GM23338 (cell line): ENCODE measurements at regions not wholly inside any gene's neighbourhood (a gene's known extent, or its start where the extent isn't known, plus 50 kb on each side); places are given as distances from the start of the nearest gene placed in this dataset.

Experiments used
- ATAC-seq: fragments of 200-7000 bp; cut with Tn5 transposase; 3 replicates; pipeline ENCODE4 v1.9.1; 2020
- DNase-seq: peaks from one replicate; pipeline ENCODE4 v3.0.0-alpha.2; 2015; ENCODE audit warnings: low spot score
- H2AFZ ChIP-seq: fragments of 200-600 bp; sonication (generic); 2 replicates; pipeline ENCODE4 v1.8.0; 2016; ENCODE audit warnings: antibody characterized with exemption, mild to moderate bottlenecking, moderate library complexity
- H3F3A ChIP-seq: fragments of 200-600 bp; sonication (generic); replicated peaks from 2 replicates; pipeline ENCODE4 v1.8.0; 2017; ENCODE audit warnings: antibody characterized with exemption, mixed run types, low read depth
- H3K27ac ChIP-seq: fragments of 200-600 bp; sonication (generic); 2 replicates; pipeline ENCODE4 v1.6.1; 2016; ENCODE audit warnings: low read depth
- H3K27me3 ChIP-seq: fragments of 200-600 bp; sonication (generic); 2 replicates; pipeline ENCODE4 v1.8.0; 2016; ENCODE audit warnings: mild to moderate bottlenecking, mixed run types, moderate library complexity; ENCODE audit not compliant: insufficient read depth
- H3K36me3 ChIP-seq: fragments of 200-600 bp; sonication (generic); 2 replicates; pipeline ENCODE4 v1.8.0; 2016; ENCODE audit warnings: mild to moderate bottlenecking; ENCODE audit not compliant: insufficient read depth
- H3K4me1 ChIP-seq: fragments of 200-600 bp; sonication (generic); 2 replicates; pipeline ENCODE4 v1.8.0; 2016; ENCODE audit warnings: mild to moderate bottlenecking, moderate library complexity; ENCODE audit not compliant: insufficient read depth
- H3K4me2 ChIP-seq: fragments of 200-600 bp; sonication (generic); 2 replicates; pipeline ENCODE4 v1.7.1; 2017; ENCODE audit warnings: mixed run types
- H3K4me3 ChIP-seq: fragments of 200-600 bp; sonication (generic); 2 replicates; pipeline ENCODE4 v1.6.1; 2016; ENCODE audit warnings: mixed run types
- H3K79me2 ChIP-seq: fragments of 200-600 bp; sonication (generic); replicated peaks from 2 replicates; pipeline ENCODE4 v1.8.0; 2017; ENCODE audit warnings: mild to moderate bottlenecking; ENCODE audit not compliant: insufficient read depth
- H3K9me2 ChIP-seq: fragments of 200-600 bp; sonication (generic); 2 replicates; pipeline ENCODE4 v1.8.0; 2017; ENCODE audit not compliant: insufficient read depth
- H4K20me1 ChIP-seq: fragments of 200-600 bp; sonication (generic); replicated peaks from 2 replicates; pipeline ENCODE4 v1.8.0; 2017; ENCODE audit warnings: mild to moderate bottlenecking; ENCODE audit not compliant: insufficient read depth
- H3K27ac Mint-ChIP-seq: 2 replicates; pipeline ENCODE4 v1.8.0; 2020; ENCODE audit warnings: inconsistent platforms, mild to moderate bottlenecking, moderate library complexity, mixed read lengths
- H3K27me3 Mint-ChIP-seq: 3 replicates; pipeline ENCODE4 v1.8.0; 2022; ENCODE audit warnings: low read depth, mild to moderate bottlenecking, moderate library complexity, mixed read lengths, inconsistent platforms; ENCODE audit not compliant: insufficient read depth, poor library complexity
- H3K36me3 Mint-ChIP-seq: 3 replicates; pipeline ENCODE4 v1.8.0; 2021; ENCODE audit warnings: low read depth, mild to moderate bottlenecking, inconsistent platforms, moderate library complexity, mixed read lengths
- H3K4me1 Mint-ChIP-seq: 3 replicates; pipeline ENCODE4 v1.8.0; 2020; ENCODE audit warnings: mild to moderate bottlenecking, inconsistent platforms, mixed read lengths
- H3K4me3 Mint-ChIP-seq: 3 replicates; pipeline ENCODE4 v1.8.0; 2021; ENCODE audit warnings: moderate library complexity, mild to moderate bottlenecking, inconsistent platforms, mixed read lengths
- H3K9me3 Mint-ChIP-seq: 3 replicates; pipeline ENCODE4 v1.8.0; 2020; ENCODE audit warnings: moderate library complexity, mild to moderate bottlenecking, inconsistent platforms, mixed read lengths
- CREB1 ChIP-seq: fragments of 250-450 bp; sonication (Bioruptor Pico); IDR thresholded peaks from 2 replicates; pipeline ENCODE4 v1.5.0; 2020; ENCODE audit warnings: low read depth, mild to moderate bottlenecking, moderate library complexity
- EZH2 ChIP-seq: fragments of 200-600 bp; sonication (generic); IDR thresholded peaks from one replicate; pipeline ENCODE4 v1.8.0; 2017; ENCODE audit warnings: antibody characterized with exemption, mild to moderate bottlenecking, low read depth; ENCODE audit not compliant: unreplicated experiment
- EZH2phosphoT487 ChIP-seq: fragments of 200-600 bp; sonication (generic); IDR thresholded peaks from one replicate; pipeline ENCODE4 v1.8.1; 2018; ENCODE audit warnings: antibody characterized with exemption; ENCODE audit not compliant: unreplicated experiment
- JUNB ChIP-seq: IDR thresholded peaks from one replicate; pipeline ENCODE4 v1.6.1; 2016; ENCODE audit warnings: antibody characterized with exemption; ENCODE audit not compliant: unreplicated experiment
- NANOG ChIP-seq: IDR thresholded peaks from 2 replicates; pipeline ENCODE4 v1.6.1; 2016; ENCODE audit warnings: antibody characterized with exemption, borderline replicate concordance
- POLR2AphosphoS5 ChIP-seq: IDR thresholded peaks from 2 replicates; pipeline ENCODE4 v1.6.1; 2016; ENCODE audit warnings: antibody characterized with exemption, low read depth
- STAT1 ChIP-seq: IDR thresholded peaks from one replicate; pipeline ENCODE4 v1.6.1; 2016; ENCODE audit warnings: antibody characterized with exemption; ENCODE audit not compliant: unreplicated experiment
- ZNF114 ChIP-seq: fragments of 250-450 bp; sonication (Bioruptor Pico); IDR thresholded peaks from 2 replicates; pipeline ENCODE4 v1.5.0; 2020; ENCODE audit warnings: mild to moderate bottlenecking, moderate library complexity
- ZNF331 ChIP-seq: fragments of 250-450 bp; sonication (Bioruptor Pico); IDR thresholded peaks from 2 replicates; pipeline ENCODE4 v1.5.0; 2020; ENCODE audit warnings: low read depth, mild to moderate bottlenecking, moderate library complexity
- TF ChIP-seq, protein P1 (sequence below): IDR thresholded peaks from 2 replicates; pipeline ENCODE4 v1.6.1; 2016; ENCODE audit warnings: antibody characterized with exemption
- TF ChIP-seq, protein P2 (sequence below): IDR thresholded peaks from one replicate; pipeline ENCODE4 v1.6.1; 2018; ENCODE audit warnings: antibody characterized with exemption; ENCODE audit not compliant: unreplicated experiment
- TF ChIP-seq, protein P3 (sequence below), 2 experiments: fragments of 200-600 bp in 1 of 2; sonication (generic) in 1 of 2; conservative IDR thresholded peaks; 2 replicates each; pipeline versions ENCODE4 v1.5.1 to v1.6.1; 2016 to 2017; ENCODE audit warnings: antibody characterized with exemption in 2 of 2, low read depth in 2 of 2, mild to moderate bottlenecking in 2 of 2, moderate library complexity in 1 of 2

DNA sequence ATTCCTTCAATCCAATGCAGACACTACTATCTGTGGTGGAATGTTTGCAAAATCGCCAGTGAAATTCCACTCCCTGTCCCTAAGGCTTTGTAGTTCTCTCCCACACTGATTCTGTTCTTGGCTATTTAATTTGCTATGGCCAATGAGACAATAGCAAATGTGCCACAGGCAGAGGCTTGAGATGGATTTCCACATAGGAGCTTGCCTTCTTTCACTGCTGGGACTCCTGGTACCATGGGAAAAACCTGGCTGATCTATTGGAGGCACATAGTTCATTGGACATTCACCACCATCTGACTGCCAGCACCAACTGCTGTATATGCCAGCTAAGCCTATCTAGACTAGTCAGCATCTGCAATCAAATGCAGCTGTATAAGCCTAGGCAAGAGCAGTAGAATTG is 103.8 kb downstream of the NR1D2 start (continued):
- TF ChIP-seq, protein P1, sequence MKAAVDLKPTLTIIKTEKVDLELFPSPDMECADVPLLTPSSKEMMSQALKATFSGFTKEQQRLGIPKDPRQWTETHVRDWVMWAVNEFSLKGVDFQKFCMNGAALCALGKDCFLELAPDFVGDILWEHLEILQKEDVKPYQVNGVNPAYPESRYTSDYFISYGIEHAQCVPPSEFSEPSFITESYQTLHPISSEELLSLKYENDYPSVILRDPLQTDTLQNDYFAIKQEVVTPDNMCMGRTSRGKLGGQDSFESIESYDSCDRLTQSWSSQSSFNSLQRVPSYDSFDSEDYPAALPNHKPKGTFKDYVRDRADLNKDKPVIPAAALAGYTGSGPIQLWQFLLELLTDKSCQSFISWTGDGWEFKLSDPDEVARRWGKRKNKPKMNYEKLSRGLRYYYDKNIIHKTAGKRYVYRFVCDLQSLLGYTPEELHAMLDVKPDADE, result no peak

DNA sequence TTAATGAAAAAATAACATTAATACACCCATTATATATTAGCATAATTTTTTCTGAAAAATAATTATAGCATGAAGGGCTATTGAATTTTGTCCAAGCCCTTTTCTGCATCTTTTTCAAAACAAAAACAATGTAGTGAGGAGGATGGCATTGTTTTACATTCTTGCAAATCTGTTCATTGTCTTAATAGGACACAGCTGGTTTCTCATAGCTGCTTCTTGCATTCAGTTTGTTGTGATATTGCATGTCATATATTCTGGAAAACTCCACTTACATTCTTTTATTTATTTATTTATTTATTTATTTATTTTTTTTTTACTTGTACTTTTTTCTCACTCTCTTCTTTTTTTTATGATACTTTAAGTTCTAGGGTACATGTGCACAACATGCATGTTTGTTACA is 107.4 kb downstream of the NR1D2 start:
- Histone ChIP-seq H3K36me3 (no peaks in the 10 kb centered on the region), H4K20me1 (no peaks in the 10 kb centered on the region), H3K4me3 (no peak overlapping the region), H3K9me2 (0 out of 2 replicates have a peak, but pooled peaks cover 3% of the 10 kb centered on the region), H3K4me1 (no peaks in the 10 kb centered on the region), H3K27me3 (no peaks in the 10 kb centered on the region), H2AFZ (no peak overlapping the region), H3K27ac (no peak overlapping the region), H3K79me2 (no peaks in the 10 kb centered on the region), H3K4me2 (no peak overlapping the region), H3F3A (no peaks in the 10 kb centered on the region)
- no peak overlapping the region for H3K4me3 Mint-ChIP-seq
- no peak overlapping the region for H3K27ac Mint-ChIP-seq
- no peaks in the 10 kb centered on the region for H3K36me3 Mint-ChIP-seq
- H3K4me1 Mint-ChIP-seq, result no peaks in the 10 kb centered on the region
- H3K9me3 Mint-ChIP-seq, result no peaks in the 10 kb centered on the region
- DNase-seq (no peak), ATAC-seq (no peak)
- H3K27me3 Mint-ChIP-seq, result no peaks in the 10 kb centered on the region
- TF ChIP-seq EZH2phosphoT487, result no peak
- no peak for TF ChIP-seq POLR2AphosphoS5
- TF ChIP-seq JUNB, result no peak
- TF ChIP-seq EZH2, result no peak
- TF ChIP-seq, protein P1, result no peak
- TF ChIP-seq ZNF331, result no peak
- TF ChIP-seq, protein P2, sequence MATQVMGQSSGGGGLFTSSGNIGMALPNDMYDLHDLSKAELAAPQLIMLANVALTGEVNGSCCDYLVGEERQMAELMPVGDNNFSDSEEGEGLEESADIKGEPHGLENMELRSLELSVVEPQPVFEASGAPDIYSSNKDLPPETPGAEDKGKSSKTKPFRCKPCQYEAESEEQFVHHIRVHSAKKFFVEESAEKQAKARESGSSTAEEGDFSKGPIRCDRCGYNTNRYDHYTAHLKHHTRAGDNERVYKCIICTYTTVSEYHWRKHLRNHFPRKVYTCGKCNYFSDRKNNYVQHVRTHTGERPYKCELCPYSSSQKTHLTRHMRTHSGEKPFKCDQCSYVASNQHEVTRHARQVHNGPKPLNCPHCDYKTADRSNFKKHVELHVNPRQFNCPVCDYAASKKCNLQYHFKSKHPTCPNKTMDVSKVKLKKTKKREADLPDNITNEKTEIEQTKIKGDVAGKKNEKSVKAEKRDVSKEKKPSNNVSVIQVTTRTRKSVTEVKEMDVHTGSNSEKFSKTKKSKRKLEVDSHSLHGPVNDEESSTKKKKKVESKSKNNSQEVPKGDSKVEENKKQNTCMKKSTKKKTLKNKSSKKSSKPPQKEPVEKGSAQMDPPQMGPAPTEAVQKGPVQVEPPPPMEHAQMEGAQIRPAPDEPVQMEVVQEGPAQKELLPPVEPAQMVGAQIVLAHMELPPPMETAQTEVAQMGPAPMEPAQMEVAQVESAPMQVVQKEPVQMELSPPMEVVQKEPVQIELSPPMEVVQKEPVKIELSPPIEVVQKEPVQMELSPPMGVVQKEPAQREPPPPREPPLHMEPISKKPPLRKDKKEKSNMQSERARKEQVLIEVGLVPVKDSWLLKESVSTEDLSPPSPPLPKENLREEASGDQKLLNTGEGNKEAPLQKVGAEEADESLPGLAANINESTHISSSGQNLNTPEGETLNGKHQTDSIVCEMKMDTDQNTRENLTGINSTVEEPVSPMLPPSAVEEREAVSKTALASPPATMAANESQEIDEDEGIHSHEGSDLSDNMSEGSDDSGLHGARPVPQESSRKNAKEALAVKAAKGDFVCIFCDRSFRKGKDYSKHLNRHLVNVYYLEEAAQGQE, result no peak
- TF ChIP-seq CREB1 (CRISPR knock-in tag), result no peak
- TF ChIP-seq, protein P3, sequence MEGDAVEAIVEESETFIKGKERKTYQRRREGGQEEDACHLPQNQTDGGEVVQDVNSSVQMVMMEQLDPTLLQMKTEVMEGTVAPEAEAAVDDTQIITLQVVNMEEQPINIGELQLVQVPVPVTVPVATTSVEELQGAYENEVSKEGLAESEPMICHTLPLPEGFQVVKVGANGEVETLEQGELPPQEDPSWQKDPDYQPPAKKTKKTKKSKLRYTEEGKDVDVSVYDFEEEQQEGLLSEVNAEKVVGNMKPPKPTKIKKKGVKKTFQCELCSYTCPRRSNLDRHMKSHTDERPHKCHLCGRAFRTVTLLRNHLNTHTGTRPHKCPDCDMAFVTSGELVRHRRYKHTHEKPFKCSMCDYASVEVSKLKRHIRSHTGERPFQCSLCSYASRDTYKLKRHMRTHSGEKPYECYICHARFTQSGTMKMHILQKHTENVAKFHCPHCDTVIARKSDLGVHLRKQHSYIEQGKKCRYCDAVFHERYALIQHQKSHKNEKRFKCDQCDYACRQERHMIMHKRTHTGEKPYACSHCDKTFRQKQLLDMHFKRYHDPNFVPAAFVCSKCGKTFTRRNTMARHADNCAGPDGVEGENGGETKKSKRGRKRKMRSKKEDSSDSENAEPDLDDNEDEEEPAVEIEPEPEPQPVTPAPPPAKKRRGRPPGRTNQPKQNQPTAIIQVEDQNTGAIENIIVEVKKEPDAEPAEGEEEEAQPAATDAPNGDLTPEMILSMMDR (conservative IDR thresholded peaks at IDR 0.05; ENCODE audit: low read depth in 2 of 2), result no peak
- no peak for TF ChIP-seq STAT1
- TF ChIP-seq NANOG, result no peak
- TF ChIP-seq ZNF114 (CRISPR knock-in tag), result no peak
